ENCODE measurements at regions not wholly inside any gene's neighbourhood (a gene's known extent, or its start where the extent isn't known, plus 50 kb on each side); places are given as distances from the start of the nearest gene placed in this dataset.

- Histone ChIP-seq H3K27me3 (no peaks in the 10 kb centered on the region), H3K4me1 (ENCODE audit: insufficient read depth) (no peaks in the 10 kb centered on the region), H3K9me3 (no peaks in the 10 kb centered on the region), H3K36me3 (no peaks in the 10 kb centered on the region), H3K4me3 (no peak overlapping the region), H3K27ac (no peak overlapping the region)
- DNase-seq: no peak
- WGBS, 3 donors: 86 to 93% (median 90%) methylated on average over 2 of the region's 2 CpGs
- intact Hi-C loops (cut with DNase I): no loop called here
- no peak for TF ChIP-seq CTCF (IDR thresholded peaks at IDR 0.05)
- TF ChIP-seq POLR2A (IDR thresholded peaks at IDR 0.05): no peak
- no peak for TF ChIP-seq EP300 (IDR thresholded peaks at IDR 0.05)
Measured at GRCh38 chr9:108386032-108386431, 469.8 kb downstream of the ACTL7B start.

- Histone ChIP-seq H3K4me1 (ENCODE audit: insufficient read depth) (no peaks in the 10 kb centered on the region), H3K9me3 (no peaks in the 10 kb centered on the region), H3K27ac (no peak overlapping the region), H3K4me3 (no peak overlapping the region), H3K36me3 (no peaks in the 10 kb centered on the region), H3K27me3 (no peaks in the 10 kb centered on the region)
- WGBS, 3 donors: 2 to 6% (median 3%) methylated on average over 1 of the region's 1 CpG
- TF ChIP-seq POLR2A (IDR thresholded peaks at IDR 0.05): no peak
- TF ChIP-seq EP300 (IDR thresholded peaks at IDR 0.05): no peak
- no peak for TF ChIP-seq CTCF (IDR thresholded peaks at IDR 0.05)
- intact Hi-C loops (cut with DNase I): no loop called here
- no peak for DNase-seq
Measured at GRCh38 chr9:108383796-108384195, 472.0 kb downstream of the ACTL7B start.

- no peak overlapping the region for H3K4me3 ChIP-seq
- H3K36me3 ChIP-seq: no peaks in the 10 kb centered on the region
- H3K4me1 ChIP-seq (ENCODE audit: insufficient read depth): peaks cover 2% of the 10 kb centered on the region
- no peaks in the 10 kb centered on the region for H3K27me3 ChIP-seq
- no peak for DNase-seq
- WGBS, 3 donors: 41 to 56% (median 48%) methylated on average over 6 of the region's 6 CpGs
- H3K27ac ChIP-seq: no peak overlapping the region
- TF ChIP-seq EP300 (IDR thresholded peaks at IDR 0.05) (no peak), CTCF (IDR thresholded peaks at IDR 0.05) (no peak), POLR2A (IDR thresholded peaks at IDR 0.05) (no peak)
- no peaks in the 10 kb centered on the region for H3K9me3 ChIP-seq
- intact Hi-C loops (cut with DNase I): no loop called here
Measured at GRCh38 chr9:108382310-108382709, 473.5 kb downstream of the ACTL7B start.

- Histone ChIP-seq H3K4me1 (ENCODE audit: insufficient read depth) (peaks cover 2% of the 10 kb centered on the region), H3K27me3 (no peaks in the 10 kb centered on the region), H3K27ac (no peak overlapping the region), H3K9me3 (no peaks in the 10 kb centered on the region), H3K4me3 (no peak overlapping the region), H3K36me3 (no peaks in the 10 kb centered on the region)
- 74 to 84% (median 79%) methylated on average over 2 of the region's 2 CpGs for WGBS, 3 donors
- TF ChIP-seq CTCF (IDR thresholded peaks at IDR 0.05) (no peak), EP300 (IDR thresholded peaks at IDR 0.05) (no peak), POLR2A (IDR thresholded peaks at IDR 0.05) (no peak)
- intact Hi-C loops (cut with DNase I): no loop called here
- DNase-seq: no peak
Measured at GRCh38 chr9:108377881-108378280, 477.9 kb downstream of the ACTL7B start.

- Histone ChIP-seq H3K4me1 (ENCODE audit: insufficient read depth) (peaks cover 2% of the 10 kb centered on the region), H3K27ac (no peak overlapping the region), H3K9me3 (no peaks in the 10 kb centered on the region), H3K27me3 (no peaks in the 10 kb centered on the region), H3K4me3 (no peak overlapping the region), H3K36me3 (no peaks in the 10 kb centered on the region)
- TF ChIP-seq CTCF (IDR thresholded peaks at IDR 0.05) (no peak), POLR2A (IDR thresholded peaks at IDR 0.05) (no peak), EP300 (IDR thresholded peaks at IDR 0.05) (no peak)
- DNase-seq: no peak
- intact Hi-C loops (cut with DNase I): no loop called here
- WGBS, 3 donors: 57 to 73% (median 60%) methylated on average over 3 of the region's 3 CpGs
Measured at GRCh38 chr9:108377382-108377781, 478.4 kb downstream of the ACTL7B start.
